SU-DHL-6 (cell line): ENCODE measurements at regions not wholly inside any gene's neighbourhood (a gene's known extent, or its start where the extent isn't known, plus 50 kb on each side); places are given as distances from the start of the nearest gene placed in this dataset.

Source experiments
- CTCF ChIP-seq: fragments of 200-600 bp; sonication (generic); IDR thresholded peaks from one replicate; pipeline ENCODE4 v1.5.1; 2017; ENCODE audit warnings: antibody characterized with exemption, mild to moderate bottlenecking, low read length, moderate library complexity; ENCODE audit not compliant: insufficient read depth, poor library complexity, severe bottlenecking
- EZH2phosphoT487 ChIP-seq: fragments of 200-600 bp; sonication (generic), shearing (Covaris generic); conservative IDR thresholded peaks from 2 replicates; pipeline ENCODE4 v1.6.1; 2018; ENCODE audit warnings: mild to moderate bottlenecking, antibody characterized with exemption, low read length, moderate library complexity, mixed read lengths

- TF ChIP-seq CTCF (no peak), EZH2phosphoT487 (no peak)
These were observed 271.9 kb downstream of the SLITRK6 start for GRCh38 chr13:85527316-85527715.
